Testis (tissue), 2 donors: ENCODE measurements at regions not wholly inside any gene's neighbourhood (a gene's known extent, or its start where the extent isn't known, plus 50 kb on each side); places are given as distances from the start of the nearest gene placed in this dataset.

Experiments used
- DNase-seq: peaks from one replicate; pipeline ENCODE4 v3.0.0-alpha.2; 2019
- H3K27ac ChIP-seq, 2 donors: fragments of 200-600 bp; sonication (generic); one replicate each; pipeline ENCODE4 v1.5.1; 2019
- H3K27me3 ChIP-seq: fragments of 200-600 bp; sonication (generic); one replicate; pipeline ENCODE4 v1.5.1; 2019
- H3K36me3 ChIP-seq: fragments of 200-600 bp; sonication (generic); one replicate; pipeline ENCODE4 v1.5.1; 2017; ENCODE audit warnings: low read depth; ENCODE audit errors: missing control alignments
- H3K4me1 ChIP-seq: fragments of 200-600 bp; sonication (generic); one replicate; pipeline ENCODE4 v1.5.1; 2019
- H3K4me3 ChIP-seq, 2 donors: fragments of 200-600 bp; sonication (generic); one replicate each; pipeline ENCODE4 v1.5.1; 2017 to 2019
- H3K9me3 ChIP-seq: fragments of 200-600 bp; sonication (generic); one replicate; pipeline ENCODE4 v1.5.1; 2017
- CTCF ChIP-seq, 3 experiments: fragments of 450-650 bp in 2 of 3; fragments of 200-600 bp in 1 of 3; sonication (generic) in 1 of 3; IDR thresholded peaks; one replicate each; pipeline ENCODE4 v1.5.1; 2016 to 2019; ENCODE audit warnings: antibody characterized with exemption in 3 of 3, mild to moderate bottlenecking in 2 of 3, moderate library complexity in 1 of 3
- POLR2A ChIP-seq: fragments of 450-650 bp; IDR thresholded peaks from one replicate; pipeline ENCODE4 v1.6.1; 2017; ENCODE audit warnings: antibody characterized with exemption, mild to moderate bottlenecking, moderate library complexity
- WGBS, 2 donors: methylation state at CpG; one replicate each; pipeline ENCODE4 v1.1.5; 2018; 5-methylcytosine and 5-hydroxymethylcytosine counted together
- intact Hi-C: fragments of 100-400 bp; cut with DNase I; formaldehyde crosslinking; loops from one replicate; pipeline ENCODE4 v1.15.1; 2023; ENCODE audit warnings: low total_unique reads

GRCh38 chr7:145645135-145645515 is 471.5 kb upstream of the CNTNAP2 start:
- 92% methylated on average over 6 of the region's 6 CpGs for WGBS, 2 donors
- intact Hi-C loops = no loop called here
- Histone ChIP-seq H3K27me3 (no peaks in the 10 kb centered on the region), H3K27ac (no peak overlapping the region), H3K9me3 (no peaks in the 10 kb centered on the region), H3K4me1 (no peaks in the 10 kb centered on the region), H3K4me3 (no peak overlapping the region), H3K36me3 (no peaks in the 10 kb centered on the region)
- TF ChIP-seq POLR2A = no peak
- TF ChIP-seq CTCF (IDR thresholded peaks at IDR 0.05) = no peak
- no peak for DNase-seq

DNA sequence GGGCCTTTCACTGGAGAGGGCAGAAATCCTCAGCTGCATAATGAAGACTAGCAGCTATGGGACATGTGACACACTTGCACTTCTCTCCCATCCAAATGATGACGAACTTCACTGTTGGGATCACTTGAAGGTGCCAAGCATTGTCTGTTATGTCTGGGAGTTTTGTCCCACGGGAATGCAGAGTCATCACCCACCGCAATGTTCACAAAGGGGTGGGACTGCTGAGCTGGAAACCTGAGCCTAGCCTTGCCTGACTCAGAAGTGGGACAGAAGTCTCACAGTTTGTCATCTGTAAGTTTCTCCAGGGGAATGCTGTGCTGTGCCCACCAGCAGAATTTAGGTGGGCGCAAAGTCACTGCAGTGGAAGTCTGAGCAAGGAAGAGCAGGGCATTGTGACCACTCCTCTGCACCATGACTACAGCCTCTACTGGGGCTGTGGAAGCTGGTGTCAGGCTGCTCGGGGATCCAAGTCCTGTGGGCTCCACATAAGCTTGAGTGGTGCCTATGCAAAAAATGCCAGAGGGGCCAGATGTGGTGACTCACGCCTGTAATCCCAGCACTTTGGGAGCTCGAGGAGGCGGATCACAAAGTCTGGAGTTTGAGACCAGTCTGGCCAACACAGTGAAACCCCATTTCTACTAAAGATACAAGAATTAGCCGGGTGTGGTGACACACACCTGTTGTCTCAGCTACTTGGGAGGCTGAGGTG is 472.0 kb upstream of the CNTNAP2 start:
- DNase-seq = no peak
- no peaks in the 10 kb centered on the region for H3K4me1 ChIP-seq
- H3K36me3 ChIP-seq = no peaks in the 10 kb centered on the region
- H3K9me3 ChIP-seq = no peaks in the 10 kb centered on the region
- 86 to 91% methylated on average over 8 to 9 of the region's 9 CpGs for WGBS, 2 donors
- no peak overlapping the region for H3K4me3 ChIP-seq
- H3K27me3 ChIP-seq = no peaks in the 10 kb centered on the region
- no peak overlapping the region for H3K27ac ChIP-seq
- TF ChIP-seq POLR2A (no peak), CTCF (IDR thresholded peaks at IDR 0.05) (no peak)
- intact Hi-C loops = no loop called here

- no peak for DNase-seq
- no peaks in the 10 kb centered on the region for H3K36me3 ChIP-seq
- H3K4me3 ChIP-seq = no peak overlapping the region
- intact Hi-C loops = no loop called here
- H3K9me3 ChIP-seq = no peaks in the 10 kb centered on the region
- no peaks in the 10 kb centered on the region for H3K27me3 ChIP-seq
- 77 to 89% methylated on average over 3 of the region's 3 CpGs for WGBS, 2 donors
- no peaks in the 10 kb centered on the region for H3K4me1 ChIP-seq
- H3K27ac ChIP-seq = no peak overlapping the region
- TF ChIP-seq POLR2A (no peak), CTCF (IDR thresholded peaks at IDR 0.05) (no peak)
These were observed 472.6 kb upstream of the CNTNAP2 start for GRCh38 chr7:145643981-145644380.

DNA sequence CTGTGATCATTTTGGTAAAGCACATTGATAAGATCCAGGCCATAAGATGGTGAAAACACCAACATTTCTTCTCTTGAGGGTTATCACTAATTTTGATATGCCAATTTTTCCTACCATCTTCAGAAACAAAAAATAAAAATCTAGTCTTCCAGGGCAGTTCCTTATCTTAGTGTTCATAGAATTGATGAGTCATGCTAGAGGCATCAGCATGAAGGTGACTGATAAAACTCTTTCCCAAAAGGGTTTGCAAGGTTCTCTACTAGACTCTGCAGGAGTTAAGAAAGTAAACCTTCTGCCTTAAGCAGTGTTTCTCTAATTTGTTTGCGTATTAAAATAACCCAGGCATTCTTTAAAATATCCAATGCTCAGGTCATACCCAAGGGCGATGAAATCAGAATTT is 483.1 kb upstream of the CNTNAP2 start:
- no peak for TF ChIP-seq CTCF (IDR thresholded peaks at IDR 0.05)
- H3K4me3 ChIP-seq = no peak overlapping the region
- no peaks in the 10 kb centered on the region for H3K36me3 ChIP-seq
- no peaks in the 10 kb centered on the region for H3K27me3 ChIP-seq
- no peak overlapping the region for H3K27ac ChIP-seq
- H3K4me1 ChIP-seq = no peaks in the 10 kb centered on the region
- intact Hi-C loops = no loop called here
- DNase-seq = no peak
- no peaks in the 10 kb centered on the region for H3K9me3 ChIP-seq
- 14 to 65% methylated on average over 2 of the region's 2 CpGs for WGBS, 2 donors

GRCh38 chr7:145624618-145625017 is 492.0 kb upstream of the CNTNAP2 start:
- 82 to 95% methylated on average over 1 of the region's 1 CpG for WGBS, 2 donors
- Histone ChIP-seq H3K9me3 (no peaks in the 10 kb centered on the region), H3K36me3 (no peaks in the 10 kb centered on the region), H3K27ac (no peak overlapping the region), H3K27me3 (no peaks in the 10 kb centered on the region), H3K4me3 (no peak overlapping the region), H3K4me1 (no peaks in the 10 kb centered on the region)
- no peak for TF ChIP-seq POLR2A
- intact Hi-C loops = no loop called here
- no peak for DNase-seq
